Vagina (tissue), 2 donors: ENCODE measurements at regions not wholly inside any gene's neighbourhood (a gene's known extent, or its start where the extent isn't known, plus 50 kb on each side); places are given as distances from the start of the nearest gene placed in this dataset.

Source experiments
- DNase-seq, 2 donors: peaks; one replicate each; pipeline ENCODE4 v3.0.0-alpha.2; 2017; ENCODE audit errors: extremely low spot score in 2 of 2
- H3K27ac ChIP-seq: fragments of 200-600 bp; sonication (generic); one replicate; pipeline ENCODE4 v1.5.1; 2019
- H3K27me3 ChIP-seq: fragments of 200-600 bp; sonication (generic); one replicate; pipeline ENCODE4 v1.5.1; 2019
- H3K36me3 ChIP-seq, 2 donors: fragments of 200-600 bp; sonication (generic); one replicate each; pipeline ENCODE4 v1.5.1; 2017 to 2019
- H3K4me1 ChIP-seq: fragments of 200-600 bp; sonication (generic); one replicate; pipeline ENCODE4 v1.5.1; 2019
- H3K4me3 ChIP-seq, 2 donors: fragments of 200-600 bp; sonication (generic); 1 replicate in 1 of 2; 2 replicates in 1 of 2; pipeline ENCODE4 v1.5.1; 2016 to 2019
- H3K9me3 ChIP-seq: fragments of 200-600 bp; sonication (generic); one replicate; pipeline ENCODE4 v1.5.1; 2019
- CTCF ChIP-seq, 3 experiments: fragments of 450-650 bp in 2 of 3; fragments of 200-600 bp in 1 of 3; sonication (generic) in 1 of 3; IDR thresholded peaks; one replicate each; pipeline ENCODE4 v1.5.1; 2017 to 2019; ENCODE audit warnings: antibody characterized with exemption in 3 of 3, mild to moderate bottlenecking in 2 of 3, moderate library complexity in 2 of 3
- POLR2A ChIP-seq, 2 donors: fragments of 450-650 bp; IDR thresholded peaks; one replicate each; pipeline ENCODE4 v1.6.1; 2017; ENCODE audit warnings: antibody characterized with exemption in 2 of 2, mild to moderate bottlenecking in 2 of 2, moderate library complexity in 2 of 2
- POLR2AphosphoS5 ChIP-seq, 2 donors: sonication (generic); formaldehyde crosslinking; IDR thresholded peaks; one replicate each; pipeline ENCODE4 v1.9.0; 2017; ENCODE audit warnings: antibody characterized with exemption in 2 of 2, mild to moderate bottlenecking in 2 of 2, low read depth in 1 of 2; ENCODE audit not compliant: insufficient read depth in 1 of 2
- intact Hi-C: fragments of 100-400 bp; cut with DNase I; formaldehyde crosslinking; loops from one replicate; pipeline ENCODE4 v1.15.1; 2023

- Histone ChIP-seq H3K27me3 (no peaks in the 10 kb centered on the region), H3K27ac (no peak overlapping the region), H3K4me1 (no peaks in the 10 kb centered on the region), H3K36me3 (no peaks in the 10 kb centered on the region), H3K4me3 (no peak overlapping the region), H3K9me3 (no peaks in the 10 kb centered on the region)
- intact Hi-C loops = no loop called here
- DNase-seq = no peak
- TF ChIP-seq CTCF (IDR thresholded peaks at IDR 0.05) = no peak
- TF ChIP-seq POLR2AphosphoS5 (IDR thresholded peaks at IDR 0.05; ENCODE audit: insufficient read depth in 1 of 2, low read depth in 1 of 2) = no peak
- TF ChIP-seq POLR2A (IDR thresholded peaks at IDR 0.05) = no peak
Observed at GRCh38 chrX:7552760-7553159, 290.2 kb upstream of the VCX start.

- Histone ChIP-seq H3K36me3 (no peaks in the 10 kb centered on the region), H3K4me1 (no peaks in the 10 kb centered on the region), H3K27ac (no peak overlapping the region), H3K27me3 (no peaks in the 10 kb centered on the region), H3K9me3 (no peaks in the 10 kb centered on the region), H3K4me3 (no peak overlapping the region)
- no peak for DNase-seq
- TF ChIP-seq POLR2A (IDR thresholded peaks at IDR 0.05) (no peak), POLR2AphosphoS5 (IDR thresholded peaks at IDR 0.05; ENCODE audit: insufficient read depth in 1 of 2, low read depth in 1 of 2) (no peak), CTCF (IDR thresholded peaks at IDR 0.05) (no peak)
- intact Hi-C loops = no loop called here
Observed at GRCh38 chrX:7546551-7547080, 296.4 kb upstream of the VCX start.

- H3K27me3 ChIP-seq = no peaks in the 10 kb centered on the region
- no peak overlapping the region for H3K4me3 ChIP-seq
- no peaks in the 10 kb centered on the region for H3K9me3 ChIP-seq
- no peak overlapping the region for H3K27ac ChIP-seq
- intact Hi-C loops = no loop called here
- TF ChIP-seq CTCF (IDR thresholded peaks at IDR 0.05) (no peak), POLR2AphosphoS5 (IDR thresholded peaks at IDR 0.05; ENCODE audit: insufficient read depth in 1 of 2, low read depth in 1 of 2) (no peak), POLR2A (IDR thresholded peaks at IDR 0.05) (no peak)
- no peaks in the 10 kb centered on the region for H3K4me1 ChIP-seq
- H3K36me3 ChIP-seq = no peaks in the 10 kb centered on the region
- no peak for DNase-seq
Observed at GRCh38 chrX:7545564-7545963, 297.4 kb upstream of the VCX start.

GRCh38 chrX:7542587-7543380, 300.2 kb upstream of the VCX start:
- H3K27ac ChIP-seq = no peak overlapping the region
- intact Hi-C loops = no loop called here
- no peak overlapping the region for H3K4me3 ChIP-seq
- no peak for DNase-seq
- TF ChIP-seq CTCF (IDR thresholded peaks at IDR 0.05) (no peak), POLR2A (IDR thresholded peaks at IDR 0.05) (no peak), POLR2AphosphoS5 (IDR thresholded peaks at IDR 0.05; ENCODE audit: insufficient read depth in 1 of 2, low read depth in 1 of 2) (no peak)
- no peaks in the 10 kb centered on the region for H3K4me1 ChIP-seq
- no peaks in the 10 kb centered on the region for H3K27me3 ChIP-seq
- H3K9me3 ChIP-seq = no peaks in the 10 kb centered on the region
- H3K36me3 ChIP-seq = no peaks in the 10 kb centered on the region

GRCh38 chrX:7522860-7523259, 320.1 kb upstream of the VCX start:
- Histone ChIP-seq H3K4me1 (no peaks in the 10 kb centered on the region), H3K27me3 (no peaks in the 10 kb centered on the region), H3K27ac (no peak overlapping the region), H3K36me3 (no peaks in the 10 kb centered on the region), H3K4me3 (no peak overlapping the region), H3K9me3 (no peaks in the 10 kb centered on the region)
- TF ChIP-seq POLR2AphosphoS5 (IDR thresholded peaks at IDR 0.05; ENCODE audit: insufficient read depth in 1 of 2, low read depth in 1 of 2) (no peak), POLR2A (IDR thresholded peaks at IDR 0.05) (no peak), CTCF (IDR thresholded peaks at IDR 0.05) (no peak)
- intact Hi-C loops = no loop called here
- no peak for DNase-seq
